HG02759 (cell line): ENCODE measurements at regions not wholly inside any gene's neighbourhood (a gene's known extent, or its start where the extent isn't known, plus 50 kb on each side); places are given as distances from the start of the nearest gene placed in this dataset.
A peak's percentile ranks its signal among the peaks of the same experiment; 100 is the strongest.
"Not testable (repeated sequence)": the region's sequence is repeated elsewhere in the genome, so short reads cannot be mapped to it uniquely, and the experiment has no call there.

Source experiments
- ATAC-seq: cut with Tn5 transposase; IDR thresholded peaks from one replicate; pipeline ENCODE4 v1.9.1; 2021; ENCODE audit warnings: mild to moderate bottlenecking, moderate library complexity; ENCODE audit not compliant: unreplicated experiment

DNA sequence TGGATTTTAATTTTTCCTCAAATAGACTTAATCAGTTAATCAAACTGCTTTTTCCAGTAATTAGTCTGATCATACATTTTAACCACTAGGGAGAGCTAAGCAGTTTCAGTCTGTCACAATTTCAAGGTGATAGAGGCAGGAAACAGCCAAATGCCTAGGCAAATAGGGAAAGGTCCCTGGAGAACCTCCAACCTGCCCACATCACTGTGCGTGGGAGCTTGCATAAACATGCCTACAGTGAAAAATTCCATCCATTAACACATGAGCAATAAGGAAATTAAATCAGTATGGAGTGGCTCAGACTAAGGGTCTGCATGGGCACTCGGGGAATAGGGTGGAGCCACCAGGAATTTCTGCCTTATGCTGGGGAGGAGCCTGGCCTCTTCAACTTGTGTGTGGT, 74.6 kb downstream of the AASDHPPT start:
- no peak for ATAC-seq

GRCh38 chr11:106152824-106153223, 75.4 kb downstream of the AASDHPPT start:
- ATAC-seq = no peak

- ATAC-seq = peak; percentile 64
Measured at GRCh38 chr11:106156290-106156937, 79.0 kb downstream of the AASDHPPT start.

GRCh38 chr11:106158406-106158805, 80.9 kb downstream of the AASDHPPT start:
- ATAC-seq = no peak

DNA sequence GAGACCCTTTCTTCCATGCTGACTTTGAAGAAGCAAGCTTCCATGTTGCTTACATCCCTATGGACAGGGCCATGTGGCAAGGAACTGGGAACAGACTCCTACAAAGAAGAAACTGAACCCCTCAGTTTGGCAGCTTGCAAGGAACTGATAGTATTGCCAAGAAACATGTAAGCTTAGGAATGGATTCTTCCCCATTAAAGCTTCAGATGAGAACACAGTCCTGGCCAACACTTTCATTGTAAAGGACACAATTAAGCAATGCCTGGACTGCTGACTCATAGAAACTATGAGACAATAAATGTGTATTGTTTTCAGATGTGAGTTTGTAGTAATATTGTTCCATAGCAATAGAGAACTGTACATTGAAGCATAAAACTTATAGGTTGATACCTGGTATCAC, 82.4 kb downstream of the AASDHPPT start:
- ATAC-seq = no peak

GRCh38 chr11:106160494-106160893, 83.0 kb downstream of the AASDHPPT start:
- ATAC-seq = no peak

DNA sequence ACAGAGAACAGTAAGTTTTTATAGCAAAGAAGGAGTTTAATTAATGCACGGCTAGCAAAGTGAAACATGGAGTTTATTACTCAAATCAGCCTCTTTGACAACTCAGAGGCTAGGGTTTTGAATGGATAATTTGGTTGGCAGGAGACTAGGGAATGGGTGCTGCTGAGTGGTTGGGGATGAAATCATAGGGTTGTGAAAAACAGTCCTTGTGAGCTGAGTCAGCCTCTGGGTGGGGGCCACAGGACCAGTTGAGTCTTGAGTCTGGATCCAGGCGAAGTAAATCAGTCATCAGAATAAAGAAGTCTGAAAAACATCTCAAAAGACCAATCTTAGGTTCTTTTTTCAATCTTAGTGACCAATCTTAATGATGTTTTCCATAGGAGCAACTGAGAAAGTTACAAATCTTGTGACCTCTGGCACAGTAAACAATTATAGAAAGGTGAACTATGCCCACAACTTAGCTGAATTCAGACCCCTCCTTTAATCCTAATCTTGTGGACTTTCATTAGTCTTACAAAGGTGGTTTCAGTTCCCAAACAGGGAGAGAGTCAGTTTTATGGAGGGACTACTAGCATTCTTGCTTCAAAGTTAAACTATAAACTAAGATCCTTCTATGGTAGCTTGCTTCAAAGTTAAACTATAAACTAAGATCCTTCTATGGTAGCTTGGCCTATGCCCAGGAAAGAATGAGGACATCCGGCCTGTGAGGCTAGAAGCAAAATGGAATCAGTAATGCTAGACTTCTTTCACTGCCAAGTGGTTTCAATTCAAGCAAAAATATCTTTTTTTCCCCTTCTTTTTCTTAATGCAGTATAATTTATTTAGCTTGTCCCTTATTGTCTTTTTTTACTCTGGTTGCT, 84.5 kb downstream of the AASDHPPT start:
- no peak for ATAC-seq

DNA sequence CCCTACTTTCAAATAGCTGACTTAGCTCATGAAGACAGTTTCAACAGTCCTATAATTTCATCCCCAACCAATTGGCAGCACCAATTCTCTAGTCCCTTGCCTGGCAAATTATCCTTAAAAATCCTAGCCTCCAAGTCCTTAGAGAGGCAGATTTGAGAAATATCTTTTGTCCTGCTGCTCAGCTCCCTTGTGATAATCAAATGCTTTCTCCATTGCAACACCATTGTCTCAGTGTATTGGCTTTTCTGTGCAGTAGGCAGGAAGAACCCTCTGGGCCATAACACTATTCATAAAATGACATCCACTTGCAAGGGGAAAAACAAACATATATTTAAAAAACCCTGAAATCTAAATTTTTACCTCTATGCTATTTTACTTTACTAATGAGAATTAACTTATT, 89.6 kb downstream of the AASDHPPT start:
- no peak for ATAC-seq

DNA sequence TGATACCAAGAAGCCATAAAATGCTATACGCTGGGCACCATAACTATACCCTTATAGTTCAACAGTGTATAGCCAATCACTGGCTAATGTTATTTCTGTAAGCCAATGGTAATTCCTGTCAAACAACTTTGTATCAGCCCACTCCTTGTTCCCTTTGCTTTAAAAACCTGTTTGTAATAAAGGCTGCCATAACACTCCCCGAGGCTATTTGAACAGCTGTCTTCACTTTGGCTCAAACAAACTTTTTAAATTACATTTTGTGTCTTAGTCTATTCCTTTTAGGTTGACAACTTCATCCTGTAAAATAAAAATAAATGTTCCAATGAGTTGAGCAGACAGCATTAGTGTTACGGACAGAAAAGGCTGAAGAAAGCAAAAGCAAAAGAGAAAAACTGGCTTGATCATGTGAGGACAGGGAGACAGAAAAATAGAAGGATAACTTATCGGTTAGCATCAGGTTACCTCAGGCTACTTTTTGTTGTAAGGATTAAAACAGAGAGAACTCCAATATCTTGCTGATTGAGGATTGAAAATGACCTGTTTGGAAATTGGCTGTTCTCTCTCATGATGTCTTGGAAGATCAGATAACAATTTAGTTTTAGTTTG, 95.0 kb downstream of the AASDHPPT start:
- no peak for ATAC-seq

DNA sequence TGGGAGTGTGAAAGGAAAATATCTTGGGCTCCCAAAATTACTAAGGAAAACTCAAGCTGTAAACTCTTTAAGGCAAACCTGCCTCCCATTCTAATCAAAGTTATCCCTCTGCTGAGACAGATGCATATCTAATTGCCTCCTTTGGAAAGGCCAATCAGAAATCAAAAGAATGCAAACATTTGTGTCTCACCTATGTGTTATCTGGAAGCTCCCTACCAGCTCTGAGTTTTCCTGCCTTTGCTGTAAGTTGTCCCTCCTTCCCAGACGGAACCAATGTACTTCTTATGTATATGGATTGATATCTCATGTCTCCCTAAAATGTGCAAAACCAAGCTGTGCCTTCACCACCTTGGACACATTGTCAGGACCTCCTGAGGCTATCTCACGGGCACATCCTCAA, 95.8 kb downstream of the AASDHPPT start:
- ATAC-seq = no peak

DNA sequence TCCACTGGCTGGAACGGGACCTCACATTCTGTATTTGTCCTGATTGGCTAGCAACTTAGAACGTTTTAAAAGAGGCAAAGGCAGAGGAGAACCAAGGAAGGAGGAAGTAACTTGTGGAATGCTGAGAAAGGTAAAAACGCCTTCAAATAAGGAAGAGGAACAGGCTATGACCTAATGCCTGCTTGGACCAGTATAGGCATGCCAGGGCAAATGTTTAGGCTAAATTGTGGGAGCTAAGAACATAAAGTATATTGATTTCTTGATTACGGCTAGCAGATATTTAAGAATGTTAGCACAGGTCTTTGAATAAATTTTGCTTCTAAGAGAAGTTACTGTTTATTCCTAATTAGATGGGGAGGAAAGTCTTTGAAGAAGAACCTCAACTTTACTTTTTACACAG, 96.5 kb downstream of the AASDHPPT start:
- not testable (repeated sequence) for ATAC-seq

DNA sequence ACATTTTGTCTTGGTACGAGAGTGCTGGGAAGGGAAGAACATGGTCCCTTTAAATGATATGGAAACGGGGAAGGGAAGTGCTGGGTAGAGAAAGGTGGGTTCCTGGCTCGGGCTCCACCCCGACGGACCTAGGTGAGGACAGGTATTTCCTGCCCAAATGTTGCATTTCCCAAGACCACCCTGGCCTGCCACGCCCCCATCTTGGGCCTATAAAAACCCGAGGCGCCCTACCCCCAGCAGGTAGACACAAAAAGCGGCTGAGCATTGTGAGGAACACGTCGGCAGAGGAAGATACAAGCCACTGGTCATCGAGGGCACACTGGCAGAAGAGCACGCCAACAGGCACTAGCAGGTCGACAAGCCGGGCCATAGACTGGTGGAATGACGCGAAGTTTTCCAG, 99.4 kb downstream of the AASDHPPT start:
- no peak for ATAC-seq

DNA sequence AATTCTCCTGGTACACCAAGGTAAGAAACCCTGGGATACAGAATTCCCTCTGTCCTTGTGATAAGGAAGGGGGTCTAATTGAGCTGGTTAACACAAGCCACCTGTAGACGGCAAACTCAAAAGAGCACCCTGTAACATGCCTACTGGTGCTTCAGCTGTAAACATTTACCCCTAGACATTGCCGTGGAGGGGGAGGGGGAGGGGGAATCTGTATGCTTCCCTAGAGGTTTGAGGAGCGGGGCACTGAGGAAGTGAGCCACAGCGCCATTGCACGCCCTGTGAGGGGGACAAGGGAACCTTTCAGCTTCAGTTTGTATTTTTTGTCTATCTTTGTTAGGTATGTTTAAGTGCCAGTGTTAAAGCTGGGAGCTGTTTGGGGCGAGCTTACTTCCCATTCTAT, 99.8 kb downstream of the AASDHPPT start:
- no peak for ATAC-seq

- ATAC-seq = no peak
Measured at GRCh38 chr11:106178361-106178760, 100.9 kb downstream of the AASDHPPT start.

- ATAC-seq = no peak
Measured at GRCh38 chr11:106179048-106179447, 101.6 kb downstream of the AASDHPPT start.

- no peak for ATAC-seq
Measured at GRCh38 chr11:106186630-106187029, 109.2 kb downstream of the AASDHPPT start.

DNA sequence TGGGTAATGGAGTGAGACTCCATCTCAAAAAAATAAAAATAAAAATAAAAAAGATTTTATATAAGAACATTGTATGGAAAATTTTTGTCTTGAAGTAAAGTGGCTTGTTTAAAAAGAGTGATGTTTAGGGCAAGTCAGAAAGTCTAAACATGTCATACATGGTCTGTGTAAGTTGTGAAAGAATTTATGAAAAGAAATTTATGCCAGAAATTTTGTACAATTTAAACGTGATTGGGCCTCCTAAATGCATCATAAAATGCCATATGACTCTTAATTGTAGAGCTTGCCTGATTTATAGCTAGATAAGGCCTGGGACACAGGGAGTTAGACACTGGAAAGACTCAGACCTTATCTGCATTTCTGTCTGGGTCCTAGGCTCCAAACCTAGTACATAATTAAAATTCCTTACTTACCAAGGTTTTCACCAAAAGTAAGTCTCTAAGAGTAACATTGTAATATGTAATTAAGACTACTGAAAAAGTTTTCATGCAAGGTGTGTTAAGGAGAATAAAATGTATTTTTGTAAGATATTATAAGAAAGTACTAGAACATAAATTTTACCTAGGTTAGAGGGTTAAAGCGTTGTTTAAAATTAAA, 110.5 kb downstream of the AASDHPPT start:
- no peak for ATAC-seq

GRCh38 chr11:106193956-106194355, 116.5 kb downstream of the AASDHPPT start:
- no peak for ATAC-seq

DNA sequence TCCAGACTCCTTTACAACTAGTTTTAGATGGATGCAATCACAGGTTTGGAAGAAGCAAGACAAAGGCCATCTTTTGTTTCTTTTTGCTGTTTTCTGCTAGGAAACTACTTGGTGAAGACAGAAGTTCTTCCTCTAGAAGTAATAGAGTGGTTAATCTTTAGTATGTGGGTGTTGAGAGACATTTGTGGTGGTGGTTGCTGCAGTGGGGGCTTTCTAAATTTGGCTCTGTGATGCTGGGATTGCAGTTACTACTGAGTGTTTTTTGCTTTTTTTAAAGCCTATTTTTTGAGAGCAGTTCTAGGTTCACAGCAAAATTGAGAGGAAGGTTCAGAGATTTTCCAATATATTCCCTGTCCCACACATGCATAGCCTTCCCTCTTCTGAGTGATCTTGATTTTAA, 120.0 kb downstream of the AASDHPPT start:
- ATAC-seq = no peak

DNA sequence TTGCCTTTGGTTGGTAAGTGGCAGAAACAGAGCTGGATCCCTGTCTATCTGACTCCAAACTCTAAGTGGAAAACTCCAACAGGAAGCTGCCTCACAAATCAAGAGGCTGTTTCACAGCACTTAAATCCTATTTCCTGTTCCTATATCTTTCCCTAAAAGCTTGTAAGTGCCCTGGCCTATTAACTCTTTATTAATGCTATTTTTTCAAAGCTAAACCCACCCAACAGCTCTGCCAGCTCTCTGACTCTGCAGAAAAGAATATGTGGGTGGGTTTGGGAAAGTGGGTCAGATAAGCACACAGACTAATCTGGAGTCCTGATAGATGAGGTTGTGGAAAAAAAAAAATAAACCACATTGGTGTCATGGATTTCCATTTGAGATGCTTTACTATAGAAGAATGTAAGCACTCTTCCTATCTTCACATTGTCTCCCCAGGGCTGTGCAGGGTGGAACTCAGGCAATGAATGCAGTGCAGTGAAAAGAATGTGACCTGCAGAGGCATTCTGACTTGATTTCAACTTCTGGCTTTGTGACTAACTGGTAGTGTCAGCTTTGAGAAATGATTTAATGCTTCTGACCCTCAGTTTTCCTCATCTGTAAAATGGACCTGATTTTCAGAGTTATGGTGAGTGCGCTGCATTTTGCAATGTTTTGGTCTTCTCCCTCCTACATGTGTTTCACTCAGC, 125.6 kb downstream of the AASDHPPT start:
- no peak for ATAC-seq

DNA sequence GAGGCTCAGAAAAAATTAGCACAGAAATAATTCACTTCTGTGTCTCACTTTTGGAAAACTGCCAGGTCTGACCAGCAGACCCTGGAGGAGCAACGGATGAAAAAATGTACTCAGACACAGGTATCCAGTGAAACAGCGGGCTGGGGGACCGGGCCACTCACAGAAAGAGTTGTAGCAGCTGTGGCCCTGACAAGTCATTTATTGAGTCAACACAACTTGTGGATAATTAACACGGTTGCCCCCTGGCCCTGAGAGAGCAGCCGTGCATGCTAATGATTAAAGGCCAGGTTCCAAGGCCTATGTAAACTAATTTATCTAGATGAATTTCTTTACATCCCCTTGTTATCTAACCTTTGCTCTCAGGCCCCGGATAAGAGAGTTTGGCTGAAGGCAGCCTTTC, 131.3 kb downstream of the AASDHPPT start:
- no peak for ATAC-seq
